Large intestine (tissue), 3 donors: ENCODE measurements at regions not wholly inside any gene's neighbourhood (a gene's known extent, or its start where the extent isn't known, plus 50 kb on each side); places are given as distances from the start of the nearest gene placed in this dataset.

ENCODE experiments used
- DNase-seq, 2 donors: peaks; one replicate each; pipeline versions ENCODE4 v3.0.0 to v3.0.0-alpha.2; 2013
- H3K27ac ChIP-seq: one replicate; pipeline ENCODE4 v1.5.1; 2013; ENCODE audit warnings: low read length
- H3K27me3 ChIP-seq: 2 replicates; pipeline ENCODE4 v1.6.1; 2013; ENCODE audit warnings: low read length; ENCODE audit not compliant: control insufficient read depth, insufficient read depth
- H3K36me3 ChIP-seq: 2 replicates; pipeline ENCODE4 v1.6.1; 2013; ENCODE audit warnings: low read length; ENCODE audit not compliant: control insufficient read depth, insufficient read depth
- H3K4me1 ChIP-seq: one replicate; pipeline ENCODE4 v1.6.1; 2013; ENCODE audit warnings: low read length; ENCODE audit not compliant: control insufficient read depth, insufficient read depth
- H3K4me3 ChIP-seq: one replicate; pipeline ENCODE4 v1.5.1; 2013; ENCODE audit warnings: low read length
- H3K9me3 ChIP-seq: one replicate; pipeline ENCODE4 v1.6.1; 2013; ENCODE audit warnings: mild to moderate bottlenecking, low read depth, low read length, moderate library complexity; ENCODE audit not compliant: control insufficient read depth
- WGBS: methylation state at CpG from one replicate; pipeline ENCODE4 v1.1.5; 2013; ENCODE audit warnings: low lambda C conversion rate; ENCODE audit not compliant: insufficient coverage; 5-methylcytosine and 5-hydroxymethylcytosine counted together

GRCh38 chr10:128209862-128210214 is 83.6 kb upstream of the MKI67 start:
- WGBS: no CpG with 5 or more reads among the region's 13 CpGs

GRCh38 chr10:128210215-128211063 is 84.2 kb upstream of the MKI67 start:
- no peak overlapping the region for H3K27ac ChIP-seq
- H3K4me3 ChIP-seq: peak overlapping the region; percentile 56
- peaks cover 8% of the 10 kb centered on the region for H3K27me3 ChIP-seq
- H3K4me1 ChIP-seq: no peaks in the 10 kb centered on the region
- no peaks in the 10 kb centered on the region for H3K36me3 ChIP-seq
- no CpG with 5 or more reads among the region's 91 CpGs for WGBS
- peak; percentile 56 to 74 for DNase-seq
- peaks cover 3% of the 10 kb centered on the region for H3K9me3 ChIP-seq

More at GRCh38 chr10:128209862-128210214, 83.6 kb upstream of the MKI67 start:
- Histone ChIP-seq H3K9me3 (peaks cover 3% of the 10 kb centered on the region), H3K4me1 (no peaks in the 10 kb centered on the region), H3K36me3 (no peaks in the 10 kb centered on the region), H3K4me3 (no peak overlapping the region), H3K27me3 (peaks cover 8% of the 10 kb centered on the region), H3K27ac (no peak overlapping the region)
- no peak for DNase-seq

GRCh38 chr10:128211064-128211504 is 84.9 kb upstream of the MKI67 start:
- Histone ChIP-seq H3K9me3 (peaks cover 3% of the 10 kb centered on the region), H3K27me3 (peaks cover 8% of the 10 kb centered on the region), H3K27ac (no peak overlapping the region), H3K36me3 (no peaks in the 10 kb centered on the region), H3K4me3 (no peak overlapping the region), H3K4me1 (no peaks in the 10 kb centered on the region)
- WGBS: 100% methylated on average over 1 of the region's 25 CpGs
- DNase-seq: peak in 1 of 2 donors; percentile 45

GRCh38 chr10:128211953-128212727 is 85.9 kb upstream of the MKI67 start:
- Histone ChIP-seq H3K4me1 (no peaks in the 10 kb centered on the region), H3K36me3 (no peaks in the 10 kb centered on the region), H3K27me3 (peaks cover 2% of the 10 kb centered on the region), H3K9me3 (peaks cover 3% of the 10 kb centered on the region), H3K27ac (no peak overlapping the region), H3K4me3 (no peak overlapping the region)
- peak; percentile 81 to 82 for DNase-seq
- WGBS: 90% methylated on average over 2 of the region's 32 CpGs

GRCh38 chr10:128213156-128213555 is 86.9 kb upstream of the MKI67 start:
- no peak for DNase-seq
- Histone ChIP-seq H3K9me3 (peaks cover 3% of the 10 kb centered on the region), H3K27ac (no peak overlapping the region), H3K27me3 (peaks cover 2% of the 10 kb centered on the region), H3K4me3 (no peak overlapping the region), H3K36me3 (no peaks in the 10 kb centered on the region), H3K4me1 (no peaks in the 10 kb centered on the region)
- WGBS: no CpG with 5 or more reads among the region's 7 CpGs

- no peak overlapping the region for H3K4me3 ChIP-seq
- H3K27ac ChIP-seq: no peak overlapping the region
- no peaks in the 10 kb centered on the region for H3K36me3 ChIP-seq
- no peaks in the 10 kb centered on the region for H3K4me1 ChIP-seq
- no peak for DNase-seq
- peaks cover 2% of the 10 kb centered on the region for H3K27me3 ChIP-seq
- H3K9me3 ChIP-seq: no peaks in the 10 kb centered on the region
- no CpG with 5 or more reads among the region's 8 CpGs for WGBS
Measured at GRCh38 chr10:128215733-128216132, 89.5 kb upstream of the MKI67 start.

GRCh38 chr10:128217136-128217535 is 90.9 kb upstream of the MKI67 start:
- no peak overlapping the region for H3K27ac ChIP-seq
- no peaks in the 10 kb centered on the region for H3K36me3 ChIP-seq
- H3K4me3 ChIP-seq: no peak overlapping the region
- peaks cover 2% of the 10 kb centered on the region for H3K27me3 ChIP-seq
- H3K9me3 ChIP-seq: no peaks in the 10 kb centered on the region
- WGBS: 100% methylated on average over 2 of the region's 7 CpGs
- DNase-seq: no peak
- no peaks in the 10 kb centered on the region for H3K4me1 ChIP-seq

- 83% methylated on average over 1 of the region's 4 CpGs for WGBS
- H3K36me3 ChIP-seq: no peaks in the 10 kb centered on the region
Measured at GRCh38 chr10:128218161-128218560, 91.9 kb upstream of the MKI67 start.

GRCh38 chr10:128219295-128219694 is 93.1 kb upstream of the MKI67 start:
- no peaks in the 10 kb centered on the region for H3K9me3 ChIP-seq

More at GRCh38 chr10:128218161-128218560, 91.9 kb upstream of the MKI67 start:
- Histone ChIP-seq H3K27ac (no peak overlapping the region), H3K4me3 (no peak overlapping the region), H3K4me1 (no peaks in the 10 kb centered on the region), H3K27me3 (peaks cover 2% of the 10 kb centered on the region), H3K9me3 (no peaks in the 10 kb centered on the region)
- no peak for DNase-seq

GRCh38 chr10:128220021-128220420 is 93.8 kb upstream of the MKI67 start:
- H3K9me3 ChIP-seq: no peaks in the 10 kb centered on the region
- H3K4me1 ChIP-seq: no peaks in the 10 kb centered on the region
- peak; percentile 44 to 76 for DNase-seq
- peaks cover 2% of the 10 kb centered on the region for H3K27me3 ChIP-seq
- H3K4me3 ChIP-seq: no peak overlapping the region
- no peaks in the 10 kb centered on the region for H3K36me3 ChIP-seq
- WGBS: no CpG with 5 or more reads among the region's 5 CpGs
- no peak overlapping the region for H3K27ac ChIP-seq

More at GRCh38 chr10:128219295-128219694, 93.1 kb upstream of the MKI67 start:
- Histone ChIP-seq H3K27ac (no peak overlapping the region), H3K4me1 (no peaks in the 10 kb centered on the region), H3K36me3 (no peaks in the 10 kb centered on the region), H3K4me3 (no peak overlapping the region), H3K27me3 (peaks cover 2% of the 10 kb centered on the region)
- WGBS: no CpG with 5 or more reads among the region's 1 CpG
- DNase-seq: no peak
